HCT116 (cell line): ENCODE measurements at regions not wholly inside any gene's neighbourhood (a gene's known extent, or its start where the extent isn't known, plus 50 kb on each side); places are given as distances from the start of the nearest gene placed in this dataset.

ENCODE experiments used
- ATAC-seq: fragments of 200-7000 bp; cut with Tn5 transposase; 2 replicates; pipeline ENCODE4 v1.9.1; 2020; ENCODE audit warnings: mild to moderate bottlenecking, moderate library complexity
- BruUV-seq: library from RNA; stranded (reverse); fragments of 400-500 nt; replicated peaks from 2 replicates; lab custom pipeline; 2021; lab: Mats Ljungman, UMichigan
- CTCF ChIA-PET: fragments of 300-600 bp; sonication (Branson Sonifier 250); formaldehyde crosslinking; loops from one replicate; lab custom pipeline; 2021; ENCODE audit warnings: antibody characterized with exemption; lab: Charles Lee
- POLR2A ChIA-PET: fragments of 300-600, 350-600 bp; sonication (Branson Sonifier 250); formaldehyde crosslinking; loops from one replicate; lab custom pipeline; 2021; ENCODE audit warnings: antibody characterized with exemption; lab: Charles Lee
- RAD21 ChIA-PET, 2 experiments: fragments of 300-600 bp; sonication (Branson Sonifier 250); formaldehyde crosslinking; loops; one replicate each; lab custom pipeline; 2023; ENCODE audit warnings: low total read pairs in 2 of 2; ENCODE audit not compliant: uncharacterized antibody in 2 of 2, unreplicated experiment in 2 of 2, low non-redundant PET in 1 of 2; lab: Charles Lee
- DNase-seq: peaks from one replicate; pipeline ENCODE4 v3.0.0-alpha.2; 2010; ENCODE audit warnings: low read depth, low spot score
- H2AFZ ChIP-seq: fragments of 200-600 bp; shearing (Covaris generic), sonication (generic); 2 replicates; pipeline ENCODE4 v1.6.1; 2017; ENCODE audit warnings: low read depth, mixed run types, mixed read lengths, antibody characterized with exemption, low read length; ENCODE audit not compliant: poor library complexity, severe bottlenecking
- H3K27ac ChIP-seq: 2 replicates; pipeline ENCODE4 v1.5.1; 2012; ENCODE audit warnings: low read depth, low read length
- H3K27me3 ChIP-seq: fragments of 200-600 bp; sonication (generic); 2 replicates; pipeline ENCODE4 v1.6.1; 2016; ENCODE audit warnings: mixed run types, low read length, mixed read lengths; ENCODE audit not compliant: insufficient read depth
- H3K36me3 ChIP-seq, 2 experiments: fragments of 200-500 bp in 1 of 2; fragments of 200-600 bp in 1 of 2; sonication (Bioruptor generic) in 1 of 2; sonication (generic) in 1 of 2; 2 replicates each; pipeline versions ENCODE4 v1.5.1 to v1.6.1; 2014 to 2016; ENCODE audit warnings: low read length in 2 of 2, inconsistent platforms in 1 of 2, mixed read lengths in 1 of 2, mixed run types in 1 of 2; ENCODE audit not compliant: insufficient read depth in 2 of 2, control insufficient read depth in 1 of 2
- H3K4me1 ChIP-seq, 2 experiments: fragments of 200-600 bp in 1 of 2; sonication (generic) in 1 of 2; 2 replicates each; pipeline versions ENCODE4 v1.5.1 to v1.6.1; 2012 to 2017; ENCODE audit warnings: low read length in 2 of 2, inconsistent platforms in 1 of 2, mild to moderate bottlenecking in 1 of 2, mixed read lengths in 1 of 2, mixed run types in 1 of 2, moderate library complexity in 1 of 2; ENCODE audit not compliant: insufficient read depth in 2 of 2, control insufficient read depth in 1 of 2
- H3K4me2 ChIP-seq: fragments of 200-600 bp; sonication (generic); 2 replicates; pipeline ENCODE4 v1.6.1; 2017; ENCODE audit warnings: mixed run types, low read length, mixed read lengths
- H3K4me3 ChIP-seq, 2 experiments: fragments of 200-600 bp in 1 of 2; sonication (generic) in 1 of 2; replicated peaks in 1 of 2; 2 replicates each; pipeline ENCODE4 v1.5.1; 2011 to 2016; ENCODE audit warnings: low read length in 2 of 2, control low read depth in 1 of 2, low read depth in 1 of 2, mild to moderate bottlenecking in 1 of 2, mixed read lengths in 1 of 2, mixed run types in 1 of 2
- H3K79me2 ChIP-seq: fragments of 200-600 bp; sonication (generic); 2 replicates; pipeline ENCODE4 v1.6.1; 2017; ENCODE audit warnings: mild to moderate bottlenecking, mixed run types, low read length, moderate library complexity, mixed read lengths; ENCODE audit not compliant: insufficient read depth
- H3K9ac ChIP-seq: fragments of 200-600 bp; sonication (generic); 2 replicates; pipeline ENCODE4 v1.6.1; 2016; ENCODE audit warnings: low read length, mixed read lengths
- H3K9me2 ChIP-seq: fragments of 200-600 bp; sonication (generic), shearing (Covaris generic); 2 replicates; pipeline ENCODE4 v1.6.1; 2017; ENCODE audit warnings: mixed run types, mild to moderate bottlenecking, moderate library complexity; ENCODE audit not compliant: insufficient read depth
- H3K9me3 ChIP-seq, 2 experiments: fragments of 200-500 bp in 1 of 2; fragments of 200-600 bp in 1 of 2; sonication (Bioruptor generic) in 1 of 2; sonication (generic) in 1 of 2; 2 replicates each; pipeline ENCODE4 v1.6.1; 2014 to 2017; ENCODE audit warnings: low read length in 2 of 2, mixed read lengths in 2 of 2, inconsistent platforms in 1 of 2, low read depth in 1 of 2, mild to moderate bottlenecking in 1 of 2, mixed run types in 1 of 2, moderate library complexity in 1 of 2; ENCODE audit not compliant: control insufficient read depth in 1 of 2, insufficient read depth in 1 of 2
- H4K20me1 ChIP-seq: fragments of 200-600 bp; sonication (generic), shearing (Covaris generic); 2 replicates; pipeline ENCODE4 v1.6.1; 2017; ENCODE audit warnings: mixed run types, mild to moderate bottlenecking, moderate library complexity; ENCODE audit not compliant: insufficient read depth
- CBX3 ChIP-seq: IDR thresholded peaks from 2 replicates; pipeline ENCODE4 v1.6.1; 2012; ENCODE audit warnings: low read depth
- CTCF ChIP-seq, 3 experiments: fragments of 200-600 bp in 1 of 3; sonication (generic) in 1 of 3; IDR thresholded peaks in 2 of 3; conservative IDR thresholded peaks in 1 of 3; 2 replicates each; pipeline ENCODE4 v1.5.1; 2012 to 2017; ENCODE audit warnings: low read depth in 2 of 3, low read length in 2 of 3, antibody characterized with exemption in 1 of 3, borderline replicate concordance in 1 of 3, control low read depth in 1 of 3, mild to moderate bottlenecking in 1 of 3, mixed read lengths in 1 of 3, mixed run types in 1 of 3, moderate library complexity in 1 of 3; ENCODE audit not compliant: insufficient read depth in 1 of 3
- EGR1 ChIP-seq: IDR thresholded peaks from 2 replicates; pipeline ENCODE4 v1.6.1; 2012; ENCODE audit warnings: low read depth
- ELF1 ChIP-seq: IDR thresholded peaks from 2 replicates; pipeline ENCODE4 v1.6.1; 2012; ENCODE audit warnings: low read depth, borderline replicate concordance
- EZH2 ChIP-seq: fragments of 200-600 bp; sonication (generic); IDR thresholded peaks from 2 replicates; pipeline ENCODE4 v1.6.1; 2017; ENCODE audit warnings: antibody characterized with exemption, mixed run types
- EZH2phosphoT487 ChIP-seq: fragments of 200-600 bp; IDR thresholded peaks from 2 replicates; pipeline ENCODE4 v1.6.1; 2018; ENCODE audit warnings: antibody characterized with exemption, borderline replicate concordance
- FOSL1 ChIP-seq: IDR thresholded peaks from 2 replicates; pipeline ENCODE4 v1.6.1; 2012; ENCODE audit warnings: low read depth
- JUND ChIP-seq: IDR thresholded peaks from 2 replicates; pipeline ENCODE4 v1.6.1; 2012
- POLR2A ChIP-seq: IDR thresholded peaks from 2 replicates; pipeline ENCODE4 v1.7.0; 2011; ENCODE audit warnings: borderline replicate concordance; ENCODE audit not compliant: insufficient read depth, insufficient read length; ENCODE audit errors: extremely low read depth
- POLR2AphosphoS5 ChIP-seq: IDR thresholded peaks from 2 replicates; pipeline ENCODE4 v1.6.1; 2011; ENCODE audit warnings: mild to moderate bottlenecking, low read depth, low read length, moderate library complexity
- SIN3A ChIP-seq: IDR thresholded peaks from 2 replicates; pipeline ENCODE4 v1.6.1; 2012; ENCODE audit warnings: low read depth
- SP1 ChIP-seq: IDR thresholded peaks from 2 replicates; pipeline ENCODE4 v1.6.1; 2012; ENCODE audit warnings: low read depth
- SRF ChIP-seq: IDR thresholded peaks from 2 replicates; pipeline ENCODE4 v1.6.1; 2012; ENCODE audit warnings: low read depth
- TCF7L2 ChIP-seq: IDR thresholded peaks from 2 replicates; pipeline ENCODE4 v1.7.0; 2011; ENCODE audit warnings: borderline replicate concordance, inconsistent platforms; ENCODE audit not compliant: insufficient read depth, insufficient read length; ENCODE audit errors: extremely low read depth
- YY1 ChIP-seq: IDR thresholded peaks from 2 replicates; pipeline ENCODE4 v1.6.1; 2011; ENCODE audit warnings: low read length, low read depth, moderate library complexity, mild to moderate bottlenecking; ENCODE audit not compliant: insufficient replicate concordance; ENCODE audit errors: extremely low read depth
- ZBTB33 ChIP-seq: IDR thresholded peaks from 2 replicates; pipeline ENCODE4 v1.6.1; 2011; ENCODE audit warnings: mild to moderate bottlenecking, low read length, moderate library complexity; ENCODE audit not compliant: insufficient replicate concordance; ENCODE audit errors: extremely low read depth
- ZNF274 ChIP-seq: fragments of 200-500 bp; sonication (Bioruptor generic); IDR thresholded peaks from 2 replicates; pipeline ENCODE4 v1.6.1; 2014; ENCODE audit warnings: mild to moderate bottlenecking, low read depth, low read length, inconsistent platforms
- intact Hi-C: fragments of 100-400 bp; cut with micrococcal nuclease; formaldehyde crosslinking; loops from 2 replicates; pipeline ENCODE4 v1.10.0; 2022
- TF ChIP-seq, protein P1 (sequence below): IDR thresholded peaks from 2 replicates; pipeline ENCODE4 v1.6.1; 2012
- TF ChIP-seq, protein P2 (sequence below): IDR thresholded peaks from 2 replicates; pipeline ENCODE4 v1.6.1; 2012; ENCODE audit warnings: low read depth

- H3K27ac ChIP-seq: no peak overlapping the region
- H3K36me3 ChIP-seq: no peaks in the 10 kb centered on the region
- no peak overlapping the region for H2AFZ ChIP-seq
- intact Hi-C loops: no loop called here
- H3K79me2 ChIP-seq: no peaks in the 10 kb centered on the region
- DNase-seq (no peak), ATAC-seq (no peak)
- RAD21 ChIA-PET: no interaction called here
- no TSS peak for BruUV-seq
- no peaks in the 10 kb centered on the region for H3K9me3 ChIP-seq
- no peaks in the 10 kb centered on the region for H3K27me3 ChIP-seq
- H3K4me2 ChIP-seq: no peak overlapping the region
- no peaks in the 10 kb centered on the region for H4K20me1 ChIP-seq
- H3K4me1 ChIP-seq: no peaks in the 10 kb centered on the region
- CTCF ChIA-PET: no interaction called here
- POLR2A ChIA-PET: no interaction called here
- TF ChIP-seq EGR1 (no peak), EZH2phosphoT487 (no peak), CTCF (IDR thresholded peaks at IDR 0.05 in 2 of 3, conservative IDR thresholded peaks at IDR 0.05 in 1 of 3; ENCODE audit: borderline replicate concordance in 1 of 3, insufficient read depth in 1 of 3, low read depth in 2 of 3, low read length in 2 of 3) (no peak), ZNF274 (no peak), SIN3A (no peak), YY1 (no peak), SP1 (no peak), FOSL1 (no peak), JUND (no peak), ZBTB33 (no peak), CBX3 (no peak), SRF (no peak), EZH2 (no peak), POLR2A (no peak), POLR2AphosphoS5 (no peak), TCF7L2 (no peak), ELF1 (no peak)
- TF ChIP-seq, protein P1, sequence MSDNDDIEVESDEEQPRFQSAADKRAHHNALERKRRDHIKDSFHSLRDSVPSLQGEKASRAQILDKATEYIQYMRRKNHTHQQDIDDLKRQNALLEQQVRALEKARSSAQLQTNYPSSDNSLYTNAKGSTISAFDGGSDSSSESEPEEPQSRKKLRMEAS: no peak
- TF ChIP-seq, protein P2, sequence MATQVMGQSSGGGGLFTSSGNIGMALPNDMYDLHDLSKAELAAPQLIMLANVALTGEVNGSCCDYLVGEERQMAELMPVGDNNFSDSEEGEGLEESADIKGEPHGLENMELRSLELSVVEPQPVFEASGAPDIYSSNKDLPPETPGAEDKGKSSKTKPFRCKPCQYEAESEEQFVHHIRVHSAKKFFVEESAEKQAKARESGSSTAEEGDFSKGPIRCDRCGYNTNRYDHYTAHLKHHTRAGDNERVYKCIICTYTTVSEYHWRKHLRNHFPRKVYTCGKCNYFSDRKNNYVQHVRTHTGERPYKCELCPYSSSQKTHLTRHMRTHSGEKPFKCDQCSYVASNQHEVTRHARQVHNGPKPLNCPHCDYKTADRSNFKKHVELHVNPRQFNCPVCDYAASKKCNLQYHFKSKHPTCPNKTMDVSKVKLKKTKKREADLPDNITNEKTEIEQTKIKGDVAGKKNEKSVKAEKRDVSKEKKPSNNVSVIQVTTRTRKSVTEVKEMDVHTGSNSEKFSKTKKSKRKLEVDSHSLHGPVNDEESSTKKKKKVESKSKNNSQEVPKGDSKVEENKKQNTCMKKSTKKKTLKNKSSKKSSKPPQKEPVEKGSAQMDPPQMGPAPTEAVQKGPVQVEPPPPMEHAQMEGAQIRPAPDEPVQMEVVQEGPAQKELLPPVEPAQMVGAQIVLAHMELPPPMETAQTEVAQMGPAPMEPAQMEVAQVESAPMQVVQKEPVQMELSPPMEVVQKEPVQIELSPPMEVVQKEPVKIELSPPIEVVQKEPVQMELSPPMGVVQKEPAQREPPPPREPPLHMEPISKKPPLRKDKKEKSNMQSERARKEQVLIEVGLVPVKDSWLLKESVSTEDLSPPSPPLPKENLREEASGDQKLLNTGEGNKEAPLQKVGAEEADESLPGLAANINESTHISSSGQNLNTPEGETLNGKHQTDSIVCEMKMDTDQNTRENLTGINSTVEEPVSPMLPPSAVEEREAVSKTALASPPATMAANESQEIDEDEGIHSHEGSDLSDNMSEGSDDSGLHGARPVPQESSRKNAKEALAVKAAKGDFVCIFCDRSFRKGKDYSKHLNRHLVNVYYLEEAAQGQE: no peak
- no peaks in the 10 kb centered on the region for H3K9me2 ChIP-seq
- no peak overlapping the region for H3K4me3 ChIP-seq
- H3K9ac ChIP-seq: no peak overlapping the region
Measured at GRCh38 chr9:74415995-74416394, 81.1 kb upstream of the RORB start.
